Right lobe of liver (tissue), 6 donors: ENCODE measurements at regions not wholly inside any gene's neighbourhood (a gene's known extent, or its start where the extent isn't known, plus 50 kb on each side); places are given as distances from the start of the nearest gene placed in this dataset.
"Not testable (repeated sequence)": the region's sequence is repeated elsewhere in the genome, so short reads cannot be mapped to it uniquely, and the experiment has no call there.

Experiments used
- ATAC-seq, 4 donors: fragments of 200-7000 bp; cut with Tn5 transposase; one replicate each; pipeline ENCODE4 v1.9.1; 2020; ENCODE audit warnings: mild to moderate bottlenecking in 4 of 4, moderate library complexity in 4 of 4
- DNase-seq, 3 donors: peaks; one replicate each; pipeline ENCODE4 v3.0.0-alpha.2; 2020
- H3K27ac ChIP-seq, 3 donors: fragments of 200-600 bp; one replicate each; pipeline ENCODE4 v1.8.0; 2022
- H3K27me3 ChIP-seq, 2 donors: fragments of 200-600 bp; one replicate each; pipeline ENCODE4 v1.8.0; 2022
- H3K36me3 ChIP-seq, 4 donors: fragments of 200-600 bp; sonication (generic) in 1 of 4; one replicate each; pipeline versions ENCODE4 v1.5.1 to v1.8.0; 2017 to 2022; ENCODE audit warnings: control low read depth in 1 of 4
- H3K4me1 ChIP-seq, 4 donors: fragments of 200-600 bp; sonication (generic) in 1 of 4; one replicate each; pipeline versions ENCODE4 v1.5.1 to v1.8.0; 2017 to 2022; ENCODE audit warnings: control low read depth in 1 of 4
- H3K4me3 ChIP-seq, 3 donors: fragments of 200-600 bp; one replicate each; pipeline ENCODE4 v1.8.0; 2022
- H3K9me3 ChIP-seq, 4 donors: fragments of 200-600 bp; sonication (generic) in 1 of 4; one replicate each; pipeline versions ENCODE4 v1.5.1 to v1.8.0; 2017 to 2022; ENCODE audit warnings: control low read depth in 1 of 4
- CTCF ChIP-seq, 4 donors: fragments of 200-600 bp in 3 of 4; fragments of 450-650 bp in 1 of 4; IDR thresholded peaks; one replicate each; pipeline versions ENCODE4 v1.5.1 to v1.8.0; 2016 to 2022; ENCODE audit warnings: antibody characterized with exemption in 4 of 4, mild to moderate bottlenecking in 2 of 4
- POLR2A ChIP-seq: fragments of 450-650 bp; IDR thresholded peaks from one replicate; pipeline ENCODE4 v1.6.1; 2017; ENCODE audit warnings: antibody characterized with exemption, mild to moderate bottlenecking
- WGBS: methylation state at CpG from one replicate; pipeline ENCODE4 v1.1.6; 2018; ENCODE audit warnings: low coverage, low lambda C conversion rate; ENCODE audit not compliant: insufficient coverage; ENCODE audit errors: missing lambda C conversion rate; 5-methylcytosine and 5-hydroxymethylcytosine counted together
- intact Hi-C, 2 donors: fragments of 100-400 bp; cut with DNase I; formaldehyde crosslinking; loops; one replicate each; pipeline versions ENCODE4 v1.11.2 to v1.14.1; 2022
- donor health status: DM: no; HTN: yes; CAD: no.
- donor health status: DM: no; HTN: no; CAD: no.
- donor health status: DM: no; HTN: no; CAD: no.
- donor health status: DM: no; HTN: yes; CAD: no.
- donor health status: DM: no; HTN: yes; CAD: no.

GRCh38 chr2:175844169-175844568 lies 157.9 kb downstream of the LNPK start:
- ATAC-seq (no peak), DNase-seq (no peak)
- H3K4me1 ChIP-seq: no peaks in the 10 kb centered on the region
- TF ChIP-seq CTCF (IDR thresholded peaks at IDR 0.05): no peak
- TF ChIP-seq POLR2A: no peak
- no peaks in the 10 kb centered on the region for H3K9me3 ChIP-seq
- H3K27ac ChIP-seq: no peak overlapping the region
- H3K27me3 ChIP-seq: no peaks in the 10 kb centered on the region
- intact Hi-C loops: no loop called here
- WGBS: 11% methylated on average over 1 of the region's 1 CpG
- no peaks in the 10 kb centered on the region for H3K36me3 ChIP-seq
- no peak overlapping the region for H3K4me3 ChIP-seq

GRCh38 chr2:175843625-175844024 lies 158.4 kb downstream of the LNPK start:
- WGBS: 56% methylated on average over 2 of the region's 2 CpGs
- H3K4me3 ChIP-seq: no peak overlapping the region
- intact Hi-C loops: no loop called here
- H3K27me3 ChIP-seq: no peaks in the 10 kb centered on the region
- DNase-seq: no peak
- H3K36me3 ChIP-seq: no peaks in the 10 kb centered on the region
- ATAC-seq: no peak
- H3K27ac ChIP-seq: no peak overlapping the region
- no peaks in the 10 kb centered on the region for H3K4me1 ChIP-seq
- no peaks in the 10 kb centered on the region for H3K9me3 ChIP-seq
- TF ChIP-seq POLR2A (no peak), CTCF (IDR thresholded peaks at IDR 0.05) (no peak)

GRCh38 chr2:175842996-175843395 lies 159.1 kb downstream of the LNPK start:
- WGBS: 30% methylated on average over 3 of the region's 3 CpGs
- Histone ChIP-seq H3K4me3 (no peak overlapping the region), H3K36me3 (no peaks in the 10 kb centered on the region), H3K27me3 (no peaks in the 10 kb centered on the region), H3K27ac (no peak overlapping the region), H3K9me3 (no peaks in the 10 kb centered on the region), H3K4me1 (no peaks in the 10 kb centered on the region)
- TF ChIP-seq POLR2A (no peak), CTCF (IDR thresholded peaks at IDR 0.05) (no peak)
- DNase-seq (no peak), ATAC-seq (no peak)
- intact Hi-C loops: no loop called here

- 64% methylated on average over 3 of the region's 3 CpGs for WGBS
- intact Hi-C loops, ATAC-seq, H3K27me3 ChIP-seq, H3K36me3 ChIP-seq, H3K9me3 ChIP-seq, H3K4me3 ChIP-seq, H3K27ac ChIP-seq, DNase-seq, H3K4me1 ChIP-seq: not testable (repeated sequence)
These were observed 161.3 kb downstream of the LNPK start for GRCh38 chr2:175840765-175841164.

GRCh38 chr2:175840256-175840655 lies 161.8 kb downstream of the LNPK start:
- intact Hi-C loops: no loop called here
- no peaks in the 10 kb centered on the region for H3K4me1 ChIP-seq
- no peaks in the 10 kb centered on the region for H3K9me3 ChIP-seq
- no peak for TF ChIP-seq POLR2A
- no peak for TF ChIP-seq CTCF (IDR thresholded peaks at IDR 0.05)
- no peak overlapping the region for H3K27ac ChIP-seq
- ATAC-seq (no peak), DNase-seq (no peak)
- no peak overlapping the region for H3K4me3 ChIP-seq
- 47% methylated on average over 1 of the region's 1 CpG for WGBS
- no peaks in the 10 kb centered on the region for H3K36me3 ChIP-seq
- no peaks in the 10 kb centered on the region for H3K27me3 ChIP-seq
